WTC11 (cell line): ENCODE measurements at regions not wholly inside any gene's neighbourhood (a gene's known extent, or its start where the extent isn't known, plus 50 kb on each side); places are given as distances from the start of the nearest gene placed in this dataset.

Experiments used
- ATAC-seq: fragments of 200-7000 bp; cut with Tn5 transposase; 2 replicates; pipeline ENCODE4 v1.10.0; 2021; ENCODE audit warnings: mild to moderate bottlenecking, moderate library complexity
- CTCF ChIA-PET: fragments of 300-600 bp; sonication (Branson Sonifier 250); formaldehyde crosslinking; loops from one replicate; lab custom pipeline; 2021; ENCODE audit warnings: antibody characterized with exemption; lab: Charles Lee
- POLR2A ChIA-PET: fragments of 350-600 bp; sonication (Branson Sonifier 250); formaldehyde crosslinking; loops from one replicate; lab custom pipeline; 2021; ENCODE audit warnings: antibody characterized with exemption; lab: Charles Lee
- DNase-seq: peaks from one replicate; pipeline ENCODE4 v3.0.0; 2021; ENCODE audit warnings: low spot score
- H3K27ac Mint-ChIP-seq: 2 replicates; pipeline ENCODE4 v1.8.0; 2021; ENCODE audit warnings: mixed read lengths
- H3K27me3 Mint-ChIP-seq: 2 replicates; pipeline ENCODE4 v1.8.0; 2021; ENCODE audit warnings: low read depth, mild to moderate bottlenecking, moderate library complexity, mixed read lengths
- H3K36me3 Mint-ChIP-seq: 2 replicates; pipeline ENCODE4 v1.8.0; 2021; ENCODE audit warnings: mixed read lengths
- H3K4me1 Mint-ChIP-seq: 2 replicates; pipeline ENCODE4 v1.8.0; 2022; ENCODE audit warnings: mixed read lengths
- H3K4me3 Mint-ChIP-seq: 2 replicates; pipeline ENCODE4 v1.8.0; 2021; ENCODE audit warnings: mild to moderate bottlenecking, moderate library complexity, mixed read lengths
- H3K9me3 Mint-ChIP-seq: 2 replicates; pipeline ENCODE4 v1.8.0; 2021; ENCODE audit warnings: mixed read lengths
- AR ChIP-seq: fragments of 250-450 bp; sonication (Bioruptor Pico); IDR thresholded peaks from 2 replicates; pipeline ENCODE4 v1.9.0; 2021; ENCODE audit warnings: mild to moderate bottlenecking
- ATF1 ChIP-seq: sonication (generic); formaldehyde crosslinking; IDR thresholded peaks from 2 replicates; pipeline ENCODE4 v1.8.1; 2023; ENCODE audit warnings: mild to moderate bottlenecking, moderate library complexity, missing genetic modification reagents
- ATF6 ChIP-seq: sonication (generic); formaldehyde crosslinking; IDR thresholded peaks from 2 replicates; pipeline ENCODE4 v1.8.1; 2023; ENCODE audit warnings: mild to moderate bottlenecking, missing genetic modification reagents
- CREB1 ChIP-seq: sonication (generic); formaldehyde crosslinking; IDR thresholded peaks from 2 replicates; pipeline ENCODE4 v1.8.0; 2023; ENCODE audit warnings: mild to moderate bottlenecking, missing genetic modification reagents
- CREM ChIP-seq: sonication (generic); formaldehyde crosslinking; IDR thresholded peaks from 2 replicates; pipeline ENCODE4 v1.8.1; 2022; ENCODE audit warnings: mild to moderate bottlenecking, missing genetic modification reagents, moderate library complexity
- GTF2I ChIP-seq: fragments of 250-450 bp; sonication (Bioruptor Pico); conservative IDR thresholded peaks from 2 replicates; pipeline ENCODE4 v1.4.0; 2021; ENCODE audit warnings: mild to moderate bottlenecking
- IRF2 ChIP-seq: sonication (generic); formaldehyde crosslinking; IDR thresholded peaks from 2 replicates; pipeline ENCODE4 v1.8.0; 2022; ENCODE audit warnings: low read depth, missing genetic modification reagents, borderline replicate concordance
- SOX15 ChIP-seq: fragments of 250-450 bp; sonication (Bioruptor Pico); IDR thresholded peaks from 2 replicates; pipeline ENCODE4 v1.9.0; 2021; ENCODE audit warnings: mild to moderate bottlenecking
- TCF7 ChIP-seq: sonication (generic); formaldehyde crosslinking; IDR thresholded peaks from 2 replicates; pipeline ENCODE4 v1.8.0; 2022; ENCODE audit warnings: mild to moderate bottlenecking, low read depth, missing genetic modification reagents, moderate library complexity
- TEAD4 ChIP-seq: sonication (generic); formaldehyde crosslinking; IDR thresholded peaks from 2 replicates; pipeline ENCODE4 v1.8.0; 2022; ENCODE audit warnings: mild to moderate bottlenecking, missing genetic modification reagents
- USF2 ChIP-seq: sonication (generic); formaldehyde crosslinking; IDR thresholded peaks from 2 replicates; pipeline ENCODE4 v1.8.1; 2023; ENCODE audit warnings: mild to moderate bottlenecking, missing genetic modification reagents, moderate library complexity
- ZNF138 ChIP-seq: sonication (generic); formaldehyde crosslinking; conservative IDR thresholded peaks from 2 replicates; pipeline ENCODE4 v1.8.1; 2022; ENCODE audit warnings: mild to moderate bottlenecking, moderate library complexity, missing genetic modification reagents
- ZNF219 ChIP-seq: sonication (generic); formaldehyde crosslinking; IDR thresholded peaks from 2 replicates; pipeline ENCODE4 v1.8.0; 2023; ENCODE audit warnings: missing genetic modification reagents, mild to moderate bottlenecking, borderline replicate concordance
- ZNF423 ChIP-seq: fragments of 250-450 bp; sonication (Bioruptor Pico); IDR thresholded peaks from 2 replicates; pipeline ENCODE4 v2.1.2; 2022; ENCODE audit warnings: mild to moderate bottlenecking, moderate library complexity
- TF ChIP-seq, protein P1 (sequence below): fragments of 200-600 bp; IDR thresholded peaks from 2 replicates; pipeline ENCODE4 v1.8.0; 2022; ENCODE audit warnings: antibody characterized with exemption
- TF ChIP-seq, protein P2 (sequence below): fragments of 250-450 bp; sonication (Bioruptor Pico); IDR thresholded peaks from 2 replicates; pipeline ENCODE4 v1.9.0; 2021; ENCODE audit warnings: moderate library complexity, mild to moderate bottlenecking, inconsistent platforms, borderline replicate concordance
- TF ChIP-seq, protein P3 (sequence below): sonication (generic); formaldehyde crosslinking; IDR thresholded peaks from 2 replicates; pipeline ENCODE4 v1.8.1; 2022; ENCODE audit warnings: low read depth, missing genetic modification reagents, borderline replicate concordance

GRCh38 chr18:27497246-27497645 lies 312.1 kb upstream of the CHST9 start (continued):
- TF ChIP-seq, protein P1, sequence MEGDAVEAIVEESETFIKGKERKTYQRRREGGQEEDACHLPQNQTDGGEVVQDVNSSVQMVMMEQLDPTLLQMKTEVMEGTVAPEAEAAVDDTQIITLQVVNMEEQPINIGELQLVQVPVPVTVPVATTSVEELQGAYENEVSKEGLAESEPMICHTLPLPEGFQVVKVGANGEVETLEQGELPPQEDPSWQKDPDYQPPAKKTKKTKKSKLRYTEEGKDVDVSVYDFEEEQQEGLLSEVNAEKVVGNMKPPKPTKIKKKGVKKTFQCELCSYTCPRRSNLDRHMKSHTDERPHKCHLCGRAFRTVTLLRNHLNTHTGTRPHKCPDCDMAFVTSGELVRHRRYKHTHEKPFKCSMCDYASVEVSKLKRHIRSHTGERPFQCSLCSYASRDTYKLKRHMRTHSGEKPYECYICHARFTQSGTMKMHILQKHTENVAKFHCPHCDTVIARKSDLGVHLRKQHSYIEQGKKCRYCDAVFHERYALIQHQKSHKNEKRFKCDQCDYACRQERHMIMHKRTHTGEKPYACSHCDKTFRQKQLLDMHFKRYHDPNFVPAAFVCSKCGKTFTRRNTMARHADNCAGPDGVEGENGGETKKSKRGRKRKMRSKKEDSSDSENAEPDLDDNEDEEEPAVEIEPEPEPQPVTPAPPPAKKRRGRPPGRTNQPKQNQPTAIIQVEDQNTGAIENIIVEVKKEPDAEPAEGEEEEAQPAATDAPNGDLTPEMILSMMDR, result no peak
- no peak for TF ChIP-seq TCF7 (CRISPR knock-in tag)
- TF ChIP-seq CREB1 (CRISPR knock-in tag), result no peak
- TF ChIP-seq ATF6 (CRISPR knock-in tag), result no peak
- TF ChIP-seq SOX15 (CRISPR knock-in tag), result no peak
- TF ChIP-seq, all 79 proteins: peak for 0

DNA sequence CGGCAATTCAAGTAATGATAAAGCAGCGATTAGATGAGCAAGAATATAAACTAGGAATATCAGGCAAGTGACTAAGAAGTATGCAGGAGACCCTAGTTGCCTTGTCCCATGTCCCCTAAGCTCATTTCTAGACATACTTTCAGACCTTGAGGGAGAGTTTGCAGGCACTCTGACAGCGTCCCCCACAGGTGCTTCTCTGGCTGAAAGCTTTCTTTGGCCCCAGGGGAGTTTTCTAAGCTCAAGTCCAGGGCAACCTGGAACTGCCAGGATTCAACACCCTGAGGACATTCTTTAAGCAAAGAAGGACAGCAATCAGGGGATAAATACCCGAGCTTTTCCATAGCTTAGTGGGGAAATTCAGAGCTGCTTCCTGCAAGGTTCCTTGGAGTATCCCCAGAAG lies 308.1 kb upstream of the CHST9 start:
- Mint-ChIP-seq H3K27me3 (peaks cover 2% of the 10 kb centered on the region; the same call in 1 of the 2 replicates), H3K4me3 (no peak overlapping the region), H3K9me3 (no peaks in the 10 kb centered on the region), H3K27ac (no peak overlapping the region)
- CTCF ChIA-PET, result interaction anchor here (1.0 to 1.4 kb wide), 2 partner anchors 112 to 115 kb away, joined by 4 to 6 read pairs; no protein-coding TSS in a partner anchor
- no peak for TF ChIP-seq ATF1
- TF ChIP-seq AR, result no peak
- TF ChIP-seq, protein P2, sequence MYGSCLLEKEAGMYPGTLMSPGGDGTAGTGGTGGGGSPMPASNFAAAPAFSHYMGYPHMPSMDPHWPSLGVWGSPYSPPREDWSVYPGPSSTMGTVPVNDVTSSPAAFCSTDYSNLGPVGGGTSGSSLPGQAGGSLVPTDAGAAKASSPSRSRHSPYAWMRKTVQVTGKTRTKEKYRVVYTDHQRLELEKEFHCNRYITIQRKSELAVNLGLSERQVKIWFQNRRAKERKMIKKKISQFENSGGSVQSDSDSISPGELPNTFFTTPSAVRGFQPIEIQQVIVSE (CRISPR knock-in tag), result no peak
- TF ChIP-seq, protein P3, sequence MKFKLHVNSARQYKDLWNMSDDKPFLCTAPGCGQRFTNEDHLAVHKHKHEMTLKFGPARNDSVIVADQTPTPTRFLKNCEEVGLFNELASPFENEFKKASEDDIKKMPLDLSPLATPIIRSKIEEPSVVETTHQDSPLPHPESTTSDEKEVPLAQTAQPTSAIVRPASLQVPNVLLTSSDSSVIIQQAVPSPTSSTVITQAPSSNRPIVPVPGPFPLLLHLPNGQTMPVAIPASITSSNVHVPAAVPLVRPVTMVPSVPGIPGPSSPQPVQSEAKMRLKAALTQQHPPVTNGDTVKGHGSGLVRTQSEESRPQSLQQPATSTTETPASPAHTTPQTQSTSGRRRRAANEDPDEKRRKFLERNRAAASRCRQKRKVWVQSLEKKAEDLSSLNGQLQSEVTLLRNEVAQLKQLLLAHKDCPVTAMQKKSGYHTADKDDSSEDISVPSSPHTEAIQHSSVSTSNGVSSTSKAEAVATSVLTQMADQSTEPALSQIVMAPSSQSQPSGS (CRISPR knock-in tag), result no peak
- TF ChIP-seq SOX15 (CRISPR knock-in tag), result no peak
- TF ChIP-seq, protein P1, result no peak
- TF ChIP-seq ZNF423 (CRISPR knock-in tag), result no peak
- TF ChIP-seq TEAD4, result no peak
- no peak for TF ChIP-seq GTF2I
- TF ChIP-seq IRF2 (CRISPR knock-in tag), result no peak
- no peak for TF ChIP-seq USF2 (CRISPR knock-in tag)
- no peak for TF ChIP-seq CREM (CRISPR knock-in tag)
- no peak for TF ChIP-seq ZNF138
- TF ChIP-seq ZNF219 (CRISPR knock-in tag), result no peak
- TF ChIP-seq, all 79 proteins: peak for 0
- Mint-ChIP-seq H3K4me1 (peaks cover 12% of the 10 kb centered on the region), H3K36me3 (no peaks in the 10 kb centered on the region)
- POLR2A ChIA-PET, result no interaction called here
- DNase-seq (no peak), ATAC-seq (peak; percentile 26; the same call in 1 of the 2 replicates)
